ENCODE measurements at regions not wholly inside any gene's neighbourhood (a gene's known extent, or its start where the extent isn't known, plus 50 kb on each side); places are given as distances from the start of the nearest gene placed in this dataset.

- TF ChIP-seq KLF6 (CRISPR knock-in tag; IDR thresholded peaks at IDR 0.05) = no peak
- no peak for TF ChIP-seq SPEN (CRISPR knock-in tag; IDR thresholded peaks at IDR 0.05; ENCODE audit: low read depth)
- TF ChIP-seq ZNF567 (CRISPR knock-in tag; IDR thresholded peaks at IDR 0.05; ENCODE audit: borderline replicate concordance) = no peak
- no peak for TF ChIP-seq ZFP1 (CRISPR knock-in tag; IDR thresholded peaks at IDR 0.05)
Measured at GRCh38 chr5:158166424-158166823, 307.5 kb upstream of the CLINT1 start (continued).

- DNase-seq (ENCODE audit: low spot score) (no peak), FAIRE-seq (no peak), ATAC-seq (no peak)
- Histone ChIP-seq H4K20me1 (ENCODE audit: insufficient read depth, low read length) (no peaks in the 10 kb centered on the region), H3K9me3 (ENCODE audit: low read length) (no peaks in the 10 kb centered on the region), H3K4me2 (ENCODE audit: low read depth, low read length) (no peak overlapping the region), H3K4me1 (ENCODE audit: insufficient read depth, low read length) (no peaks in the 10 kb centered on the region), H2AFZ (ENCODE audit: low read length) (no peak overlapping the region), H3K4me3 (replicated peaks in 1 of 3; ENCODE audit: insufficient read depth in 1 of 3, low read depth in 2 of 3, low read length in 3 of 3) (no peak overlapping the region), H3K36me3 (replicated peaks in 1 of 2; ENCODE audit: control insufficient read depth in 1 of 2, insufficient read depth in 2 of 2, low read length in 2 of 2) (no peaks in the 10 kb centered on the region), H3K79me2 (ENCODE audit: insufficient read depth, low read length) (no peaks in the 10 kb centered on the region), H3K9ac (ENCODE audit: insufficient read depth, low read depth, low read length) (no peak overlapping the region), H3K27ac (ENCODE audit: extremely low read length, insufficient read depth, low read length) (no peak overlapping the region), H3K27me3 (ENCODE audit: control insufficient read depth in 1 of 2, insufficient read depth in 2 of 2, low read length in 2 of 2) (peaks cover 0 to 7% of the 10 kb centered on the region in 2 experiments; a peak in 2 of 5 replicates)
- TF ChIP-seq ZNF761 (CRISPR knock-in tag; conservative IDR thresholded peaks at IDR 0.05) (no peak), ZBTB7B (CRISPR knock-in tag; IDR thresholded peaks at IDR 0.05) (no peak), SP2 (CRISPR knock-in tag; IDR thresholded peaks at IDR 0.05) (no peak), ZNF501 (CRISPR knock-in tag; IDR thresholded peaks at IDR 0.05) (no peak)
- ChIA-PET CTCF (ENCODE audit: low intra/inter-chr PET ratio, low total read pairs) (no interaction called here), POLR2A (no interaction called here)
- no TSS peak for BruUV-seq (replicated peaks)
- in situ Hi-C loops (cut with HindIII; ENCODE audit: extremely low pct_ligation_motif_present, low pct_unique_long_range_greater_than_20kb) = no loop called here
- intact Hi-C loops (cut with micrococcal nuclease; ENCODE audit: unreplicated experiment) = no loop called here
Measured at GRCh38 chr5:158165647-158166046, 306.7 kb upstream of the CLINT1 start.

- Histone ChIP-seq H3K9me3 (ENCODE audit: low read length) (no peaks in the 10 kb centered on the region), H3K4me2 (ENCODE audit: low read depth, low read length) (no peak overlapping the region), H3K4me3 (replicated peaks in 1 of 3; ENCODE audit: insufficient read depth in 1 of 3, low read depth in 2 of 3, low read length in 3 of 3) (no peak overlapping the region), H3K36me3 (replicated peaks in 1 of 2; ENCODE audit: control insufficient read depth in 1 of 2, insufficient read depth in 2 of 2, low read length in 2 of 2) (no peaks in the 10 kb centered on the region), H2AFZ (ENCODE audit: low read length) (no peak overlapping the region), H3K9ac (ENCODE audit: insufficient read depth, low read depth, low read length) (no peak overlapping the region), H3K79me2 (ENCODE audit: insufficient read depth, low read length) (no peaks in the 10 kb centered on the region), H3K27ac (ENCODE audit: extremely low read length, insufficient read depth, low read length) (no peak overlapping the region), H3K4me1 (ENCODE audit: insufficient read depth, low read length) (no peaks in the 10 kb centered on the region), H4K20me1 (ENCODE audit: insufficient read depth, low read length) (no peaks in the 10 kb centered on the region), H3K27me3 (ENCODE audit: control insufficient read depth in 1 of 2, insufficient read depth in 2 of 2, low read length in 2 of 2) (peaks cover 0 to 7% of the 10 kb centered on the region in 2 experiments; a peak in 2 of 5 replicates)
- CTCF ChIA-PET (ENCODE audit: low intra/inter-chr PET ratio, low total read pairs) = no interaction called here
- ATAC-seq (no peak), DNase-seq (ENCODE audit: low spot score) (no peak), FAIRE-seq (no peak)
- in situ Hi-C loops (cut with HindIII; ENCODE audit: extremely low pct_ligation_motif_present, low pct_unique_long_range_greater_than_20kb) = no loop called here
- no peak for TF ChIP-seq HNF4G (IDR thresholded peaks at IDR 0.05; ENCODE audit: borderline replicate concordance, low read depth, low read length)
- no peak for TF ChIP-seq HNF4G (CRISPR knock-in tag; IDR thresholded peaks at IDR 0.05; ENCODE audit: borderline replicate concordance, low read depth)
- TF ChIP-seq PHF8 (CRISPR knock-in tag; IDR thresholded peaks at IDR 0.05) = no peak
- TF ChIP-seq TFDP1 (CRISPR knock-in tag; IDR thresholded peaks at IDR 0.05; ENCODE audit: borderline replicate concordance) = no peak
- no peak for TF ChIP-seq ZNF205 (CRISPR knock-in tag; IDR thresholded peaks at IDR 0.05)
- TF ChIP-seq CHD2 (IDR thresholded peaks at IDR 0.05; ENCODE audit: low read depth, low read length) = no peak
- TF ChIP-seq YY1 (IDR thresholded peaks at IDR 0.05; ENCODE audit: insufficient read depth, insufficient replicate concordance, low read depth, low read length) = no peak
- TF ChIP-seq MEIS2 (CRISPR knock-in tag; IDR thresholded peaks at IDR 0.05) = no peak
- no peak for TF ChIP-seq HOXA7 (CRISPR knock-in tag; IDR thresholded peaks at IDR 0.05)
- TF ChIP-seq ZMYM3 (CRISPR knock-in tag; IDR thresholded peaks at IDR 0.05) = no peak
- no peak for TF ChIP-seq ZNF547 (CRISPR knock-in tag; IDR thresholded peaks at IDR 0.05)
- intact Hi-C loops (cut with micrococcal nuclease; ENCODE audit: unreplicated experiment) = no loop called here
- POLR2A ChIA-PET = no interaction called here
- BruUV-seq (replicated peaks) = no TSS peak
- WGBS (ENCODE audit: low lambda C conversion rate) = 20% methylated on average over 4 of the region's 4 CpGs
Measured at GRCh38 chr5:158164296-158165047, 305.5 kb upstream of the CLINT1 start.
